HCT116 (cell line): ENCODE measurements at regions not wholly inside any gene's neighbourhood (a gene's known extent, or its start where the extent isn't known, plus 50 kb on each side); places are given as distances from the start of the nearest gene placed in this dataset.

ENCODE experiments used
- ATAC-seq: fragments of 200-7000 bp; cut with Tn5 transposase; 2 replicates; pipeline ENCODE4 v1.9.1; 2020; ENCODE audit warnings: mild to moderate bottlenecking, moderate library complexity
- BruUV-seq: library from RNA; stranded (reverse); fragments of 400-500 nt; replicated peaks from 2 replicates; lab custom pipeline; 2021; lab: Mats Ljungman, UMichigan
- CTCF ChIA-PET: fragments of 300-600 bp; sonication (Branson Sonifier 250); formaldehyde crosslinking; loops from one replicate; lab custom pipeline; 2021; ENCODE audit warnings: antibody characterized with exemption; lab: Charles Lee
- POLR2A ChIA-PET: fragments of 300-600, 350-600 bp; sonication (Branson Sonifier 250); formaldehyde crosslinking; loops from one replicate; lab custom pipeline; 2021; ENCODE audit warnings: antibody characterized with exemption; lab: Charles Lee
- RAD21 ChIA-PET, 2 experiments: fragments of 300-600 bp; sonication (Branson Sonifier 250); formaldehyde crosslinking; loops; one replicate each; lab custom pipeline; 2023; ENCODE audit warnings: low total read pairs in 2 of 2; ENCODE audit not compliant: uncharacterized antibody in 2 of 2, unreplicated experiment in 2 of 2, low non-redundant PET in 1 of 2; lab: Charles Lee
- DNase-seq: peaks from one replicate; pipeline ENCODE4 v3.0.0-alpha.2; 2010; ENCODE audit warnings: low read depth, low spot score
- H2AFZ ChIP-seq: fragments of 200-600 bp; shearing (Covaris generic), sonication (generic); 2 replicates; pipeline ENCODE4 v1.6.1; 2017; ENCODE audit warnings: low read depth, mixed run types, mixed read lengths, antibody characterized with exemption, low read length; ENCODE audit not compliant: poor library complexity, severe bottlenecking
- H3K27ac ChIP-seq: 2 replicates; pipeline ENCODE4 v1.5.1; 2012; ENCODE audit warnings: low read depth, low read length
- H3K27me3 ChIP-seq: fragments of 200-600 bp; sonication (generic); 2 replicates; pipeline ENCODE4 v1.6.1; 2016; ENCODE audit warnings: mixed run types, low read length, mixed read lengths; ENCODE audit not compliant: insufficient read depth
- H3K36me3 ChIP-seq, 2 experiments: fragments of 200-500 bp in 1 of 2; fragments of 200-600 bp in 1 of 2; sonication (Bioruptor generic) in 1 of 2; sonication (generic) in 1 of 2; 2 replicates each; pipeline versions ENCODE4 v1.5.1 to v1.6.1; 2014 to 2016; ENCODE audit warnings: low read length in 2 of 2, inconsistent platforms in 1 of 2, mixed read lengths in 1 of 2, mixed run types in 1 of 2; ENCODE audit not compliant: insufficient read depth in 2 of 2, control insufficient read depth in 1 of 2
- H3K4me1 ChIP-seq, 2 experiments: fragments of 200-600 bp in 1 of 2; sonication (generic) in 1 of 2; 2 replicates each; pipeline versions ENCODE4 v1.5.1 to v1.6.1; 2012 to 2017; ENCODE audit warnings: low read length in 2 of 2, inconsistent platforms in 1 of 2, mild to moderate bottlenecking in 1 of 2, mixed read lengths in 1 of 2, mixed run types in 1 of 2, moderate library complexity in 1 of 2; ENCODE audit not compliant: insufficient read depth in 2 of 2, control insufficient read depth in 1 of 2
- H3K4me2 ChIP-seq: fragments of 200-600 bp; sonication (generic); 2 replicates; pipeline ENCODE4 v1.6.1; 2017; ENCODE audit warnings: mixed run types, low read length, mixed read lengths
- H3K4me3 ChIP-seq, 2 experiments: fragments of 200-600 bp in 1 of 2; sonication (generic) in 1 of 2; replicated peaks in 1 of 2; 2 replicates each; pipeline ENCODE4 v1.5.1; 2011 to 2016; ENCODE audit warnings: low read length in 2 of 2, control low read depth in 1 of 2, low read depth in 1 of 2, mild to moderate bottlenecking in 1 of 2, mixed read lengths in 1 of 2, mixed run types in 1 of 2
- H3K79me2 ChIP-seq: fragments of 200-600 bp; sonication (generic); 2 replicates; pipeline ENCODE4 v1.6.1; 2017; ENCODE audit warnings: mild to moderate bottlenecking, mixed run types, low read length, moderate library complexity, mixed read lengths; ENCODE audit not compliant: insufficient read depth
- H3K9ac ChIP-seq: fragments of 200-600 bp; sonication (generic); 2 replicates; pipeline ENCODE4 v1.6.1; 2016; ENCODE audit warnings: low read length, mixed read lengths
- H3K9me2 ChIP-seq: fragments of 200-600 bp; sonication (generic), shearing (Covaris generic); 2 replicates; pipeline ENCODE4 v1.6.1; 2017; ENCODE audit warnings: mixed run types, mild to moderate bottlenecking, moderate library complexity; ENCODE audit not compliant: insufficient read depth
- H3K9me3 ChIP-seq, 2 experiments: fragments of 200-500 bp in 1 of 2; fragments of 200-600 bp in 1 of 2; sonication (Bioruptor generic) in 1 of 2; sonication (generic) in 1 of 2; 2 replicates each; pipeline ENCODE4 v1.6.1; 2014 to 2017; ENCODE audit warnings: low read length in 2 of 2, mixed read lengths in 2 of 2, inconsistent platforms in 1 of 2, low read depth in 1 of 2, mild to moderate bottlenecking in 1 of 2, mixed run types in 1 of 2, moderate library complexity in 1 of 2; ENCODE audit not compliant: control insufficient read depth in 1 of 2, insufficient read depth in 1 of 2
- H4K20me1 ChIP-seq: fragments of 200-600 bp; sonication (generic), shearing (Covaris generic); 2 replicates; pipeline ENCODE4 v1.6.1; 2017; ENCODE audit warnings: mixed run types, mild to moderate bottlenecking, moderate library complexity; ENCODE audit not compliant: insufficient read depth
- ATF3 ChIP-seq: IDR thresholded peaks from 2 replicates; pipeline ENCODE4 v1.6.1; 2012
- CBX3 ChIP-seq: IDR thresholded peaks from 2 replicates; pipeline ENCODE4 v1.6.1; 2012; ENCODE audit warnings: low read depth
- CEBPB ChIP-seq: IDR thresholded peaks from 2 replicates; pipeline ENCODE4 v1.6.1; 2012; ENCODE audit warnings: low read depth
- EGR1 ChIP-seq: IDR thresholded peaks from 2 replicates; pipeline ENCODE4 v1.6.1; 2012; ENCODE audit warnings: low read depth
- ELF1 ChIP-seq: IDR thresholded peaks from 2 replicates; pipeline ENCODE4 v1.6.1; 2012; ENCODE audit warnings: low read depth, borderline replicate concordance
- EZH2 ChIP-seq: fragments of 200-600 bp; sonication (generic); IDR thresholded peaks from 2 replicates; pipeline ENCODE4 v1.6.1; 2017; ENCODE audit warnings: antibody characterized with exemption, mixed run types
- FOSL1 ChIP-seq: IDR thresholded peaks from 2 replicates; pipeline ENCODE4 v1.6.1; 2012; ENCODE audit warnings: low read depth
- JUND ChIP-seq: IDR thresholded peaks from 2 replicates; pipeline ENCODE4 v1.6.1; 2012
- POLR2A ChIP-seq: IDR thresholded peaks from 2 replicates; pipeline ENCODE4 v1.7.0; 2011; ENCODE audit warnings: borderline replicate concordance; ENCODE audit not compliant: insufficient read depth, insufficient read length; ENCODE audit errors: extremely low read depth
- SIN3A ChIP-seq: IDR thresholded peaks from 2 replicates; pipeline ENCODE4 v1.6.1; 2012; ENCODE audit warnings: low read depth
- SP1 ChIP-seq: IDR thresholded peaks from 2 replicates; pipeline ENCODE4 v1.6.1; 2012; ENCODE audit warnings: low read depth
- TCF7L2 ChIP-seq: IDR thresholded peaks from 2 replicates; pipeline ENCODE4 v1.7.0; 2011; ENCODE audit warnings: borderline replicate concordance, inconsistent platforms; ENCODE audit not compliant: insufficient read depth, insufficient read length; ENCODE audit errors: extremely low read depth
- YY1 ChIP-seq: IDR thresholded peaks from 2 replicates; pipeline ENCODE4 v1.6.1; 2011; ENCODE audit warnings: low read length, low read depth, moderate library complexity, mild to moderate bottlenecking; ENCODE audit not compliant: insufficient replicate concordance; ENCODE audit errors: extremely low read depth
- ZNF274 ChIP-seq: fragments of 200-500 bp; sonication (Bioruptor generic); IDR thresholded peaks from 2 replicates; pipeline ENCODE4 v1.6.1; 2014; ENCODE audit warnings: mild to moderate bottlenecking, low read depth, low read length, inconsistent platforms
- intact Hi-C: fragments of 100-400 bp; cut with micrococcal nuclease; formaldehyde crosslinking; loops from 2 replicates; pipeline ENCODE4 v1.10.0; 2022
- TF ChIP-seq, protein P1 (sequence below): IDR thresholded peaks from 2 replicates; pipeline ENCODE4 v1.6.1; 2012; ENCODE audit warnings: low read depth
- TF ChIP-seq, protein P2 (sequence below): IDR thresholded peaks from 2 replicates; pipeline ENCODE4 v1.6.1; 2011; ENCODE audit warnings: mild to moderate bottlenecking, low read length, moderate library complexity; ENCODE audit not compliant: insufficient replicate concordance; ENCODE audit errors: extremely low read depth

DNA sequence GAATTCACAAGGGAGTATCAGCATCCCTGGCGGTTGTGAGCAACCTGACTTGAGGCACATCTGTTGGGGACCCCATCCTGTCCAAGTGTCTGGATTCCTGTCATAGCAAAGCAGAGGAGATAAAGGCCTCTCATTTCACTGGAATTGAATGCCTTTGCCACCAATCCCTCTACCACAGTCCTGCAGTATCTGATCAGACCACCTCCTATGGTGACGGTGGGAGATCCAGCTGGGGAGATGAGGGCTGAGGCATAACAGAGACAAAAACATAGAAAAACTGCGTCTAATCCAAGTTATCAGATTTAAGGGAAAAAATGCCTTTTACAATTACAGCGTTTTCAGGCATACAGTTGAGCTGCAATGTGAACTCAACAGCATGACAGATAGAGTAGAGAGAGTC is 160.7 kb upstream of the TRPC7 start (continued):
- TF ChIP-seq, protein P1, sequence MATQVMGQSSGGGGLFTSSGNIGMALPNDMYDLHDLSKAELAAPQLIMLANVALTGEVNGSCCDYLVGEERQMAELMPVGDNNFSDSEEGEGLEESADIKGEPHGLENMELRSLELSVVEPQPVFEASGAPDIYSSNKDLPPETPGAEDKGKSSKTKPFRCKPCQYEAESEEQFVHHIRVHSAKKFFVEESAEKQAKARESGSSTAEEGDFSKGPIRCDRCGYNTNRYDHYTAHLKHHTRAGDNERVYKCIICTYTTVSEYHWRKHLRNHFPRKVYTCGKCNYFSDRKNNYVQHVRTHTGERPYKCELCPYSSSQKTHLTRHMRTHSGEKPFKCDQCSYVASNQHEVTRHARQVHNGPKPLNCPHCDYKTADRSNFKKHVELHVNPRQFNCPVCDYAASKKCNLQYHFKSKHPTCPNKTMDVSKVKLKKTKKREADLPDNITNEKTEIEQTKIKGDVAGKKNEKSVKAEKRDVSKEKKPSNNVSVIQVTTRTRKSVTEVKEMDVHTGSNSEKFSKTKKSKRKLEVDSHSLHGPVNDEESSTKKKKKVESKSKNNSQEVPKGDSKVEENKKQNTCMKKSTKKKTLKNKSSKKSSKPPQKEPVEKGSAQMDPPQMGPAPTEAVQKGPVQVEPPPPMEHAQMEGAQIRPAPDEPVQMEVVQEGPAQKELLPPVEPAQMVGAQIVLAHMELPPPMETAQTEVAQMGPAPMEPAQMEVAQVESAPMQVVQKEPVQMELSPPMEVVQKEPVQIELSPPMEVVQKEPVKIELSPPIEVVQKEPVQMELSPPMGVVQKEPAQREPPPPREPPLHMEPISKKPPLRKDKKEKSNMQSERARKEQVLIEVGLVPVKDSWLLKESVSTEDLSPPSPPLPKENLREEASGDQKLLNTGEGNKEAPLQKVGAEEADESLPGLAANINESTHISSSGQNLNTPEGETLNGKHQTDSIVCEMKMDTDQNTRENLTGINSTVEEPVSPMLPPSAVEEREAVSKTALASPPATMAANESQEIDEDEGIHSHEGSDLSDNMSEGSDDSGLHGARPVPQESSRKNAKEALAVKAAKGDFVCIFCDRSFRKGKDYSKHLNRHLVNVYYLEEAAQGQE: no peak
- TF ChIP-seq JUND: no peak
- no peak for TF ChIP-seq SP1
- TF ChIP-seq ATF3: no peak
- no peak for TF ChIP-seq FOSL1
- no peak for TF ChIP-seq TCF7L2
- TF ChIP-seq EGR1: no peak

DNA sequence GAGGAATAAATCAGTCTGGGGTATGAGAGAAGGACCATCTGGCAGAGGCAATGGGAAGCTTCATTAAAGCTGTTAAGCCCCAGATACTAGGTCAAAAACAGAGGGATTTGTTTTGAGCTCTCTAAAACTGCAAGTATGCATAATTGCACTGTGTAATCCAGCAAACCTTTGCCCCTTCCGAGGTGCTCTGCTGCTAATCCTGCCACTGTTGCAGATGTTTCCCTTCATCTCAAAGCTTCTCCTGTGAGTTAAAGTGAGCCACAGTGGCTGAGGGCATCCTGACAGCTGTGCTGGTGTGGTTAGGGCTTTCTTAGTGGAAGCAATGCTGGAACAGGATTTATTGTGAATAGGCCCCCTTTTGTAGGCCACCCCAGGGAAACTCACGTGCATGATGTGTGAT is 160.3 kb upstream of the TRPC7 start:
- Histone ChIP-seq H3K4me2 (no peak overlapping the region), H3K4me3 (no peak overlapping the region), H3K27me3 (peaks cover 14% of the 10 kb centered on the region; the same call in 1 of the 2 replicates), H3K79me2 (no peaks in the 10 kb centered on the region), H3K9me2 (no peaks in the 10 kb centered on the region), H3K4me1 (no peaks in the 10 kb centered on the region), H3K27ac (no peak overlapping the region), H4K20me1 (no peaks in the 10 kb centered on the region), H3K36me3 (no peaks in the 10 kb centered on the region), H3K9ac (no peak overlapping the region), H2AFZ (no peak overlapping the region), H3K9me3 (no peaks in the 10 kb centered on the region)
- POLR2A ChIA-PET: no interaction called here
- RAD21 ChIA-PET: no interaction called here
- CTCF ChIA-PET: no interaction called here
- no peak for ATAC-seq
- TF ChIP-seq CEBPB: no peak
- no peak for TF ChIP-seq SIN3A
- no peak for TF ChIP-seq CBX3
- TF ChIP-seq ZNF274: no peak
- no peak for TF ChIP-seq EZH2
- TF ChIP-seq ATF3: no peak
- no peak for TF ChIP-seq ELF1
- TF ChIP-seq SP1: no peak
- TF ChIP-seq EGR1: no peak
- no peak for TF ChIP-seq YY1
- TF ChIP-seq FOSL1: no peak
- TF ChIP-seq POLR2A: no peak
- TF ChIP-seq, protein P2, sequence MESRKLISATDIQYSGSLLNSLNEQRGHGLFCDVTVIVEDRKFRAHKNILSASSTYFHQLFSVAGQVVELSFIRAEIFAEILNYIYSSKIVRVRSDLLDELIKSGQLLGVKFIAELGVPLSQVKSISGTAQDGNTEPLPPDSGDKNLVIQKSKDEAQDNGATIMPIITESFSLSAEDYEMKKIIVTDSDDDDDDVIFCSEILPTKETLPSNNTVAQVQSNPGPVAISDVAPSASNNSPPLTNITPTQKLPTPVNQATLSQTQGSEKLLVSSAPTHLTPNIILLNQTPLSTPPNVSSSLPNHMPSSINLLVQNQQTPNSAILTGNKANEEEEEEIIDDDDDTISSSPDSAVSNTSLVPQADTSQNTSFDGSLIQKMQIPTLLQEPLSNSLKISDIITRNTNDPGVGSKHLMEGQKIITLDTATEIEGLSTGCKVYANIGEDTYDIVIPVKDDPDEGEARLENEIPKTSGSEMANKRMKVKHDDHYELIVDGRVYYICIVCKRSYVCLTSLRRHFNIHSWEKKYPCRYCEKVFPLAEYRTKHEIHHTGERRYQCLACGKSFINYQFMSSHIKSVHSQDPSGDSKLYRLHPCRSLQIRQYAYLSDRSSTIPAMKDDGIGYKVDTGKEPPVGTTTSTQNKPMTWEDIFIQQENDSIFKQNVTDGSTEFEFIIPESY: no peak
- TF ChIP-seq TCF7L2: no peak
- intact Hi-C loops: no loop called here
- BruUV-seq: no TSS peak
- no peak for DNase-seq
